CD4-positive, CD25-positive, alpha-beta regulatory T cell (primary cell): ENCODE measurements at regions not wholly inside any gene's neighbourhood (a gene's known extent, or its start where the extent isn't known, plus 50 kb on each side); places are given as distances from the start of the nearest gene placed in this dataset.

Experiments
- ATAC-seq, 2 donors: fragments of 150-1000 bp; cut with Tn5 transposase; one replicate each; pipeline ENCODE4 v1.10.0; 2021; ENCODE audit warnings: low read depth in 2 of 2, moderate number of reproducible peaks in 2 of 2, moderate library complexity in 1 of 2
- DNase-seq, 3 donors: peaks; one replicate each; pipeline versions ENCODE4 v3.0.0 to v3.0.0-alpha.2; 2012 to 2022; ENCODE audit warnings: mixed read lengths in 1 of 3
- H3K27ac ChIP-seq: one replicate; pipeline ENCODE4 v1.7.0; 2013; ENCODE audit warnings: mild to moderate bottlenecking, low read length; ENCODE audit not compliant: insufficient read depth, poor library complexity, severe bottlenecking
- H3K27me3 ChIP-seq: one replicate; pipeline ENCODE4 v1.7.0; 2013; ENCODE audit warnings: low read length; ENCODE audit not compliant: control insufficient read depth, insufficient read depth
- H3K36me3 ChIP-seq: one replicate; pipeline ENCODE4 v1.7.0; 2013; ENCODE audit warnings: mild to moderate bottlenecking, low read length, moderate library complexity; ENCODE audit not compliant: control insufficient read depth, insufficient read depth
- H3K4me1 ChIP-seq: 2 replicates; pipeline ENCODE4 v1.7.0; 2013; ENCODE audit warnings: mild to moderate bottlenecking, low read length; ENCODE audit not compliant: insufficient read depth, control insufficient read depth, poor library complexity, severe bottlenecking
- H3K4me3 ChIP-seq: one replicate; pipeline ENCODE4 v1.7.0; 2013; ENCODE audit warnings: low read depth, mild to moderate bottlenecking, low read length, moderate library complexity
- H3K9me3 ChIP-seq, 2 experiments: 1 replicate in 1 of 2; 2 replicates in 1 of 2; pipeline ENCODE4 v1.7.0; 2013; ENCODE audit warnings: low read length in 2 of 2, mild to moderate bottlenecking in 1 of 2, moderate library complexity in 1 of 2; ENCODE audit not compliant: control insufficient read depth in 2 of 2
- H3K27ac Mint-ChIP-seq, 3 donors: one replicate each; pipeline ENCODE4 v1.8.0; 2020 to 2022; ENCODE audit warnings: mild to moderate bottlenecking in 3 of 3, mixed read lengths in 3 of 3, moderate library complexity in 2 of 3
- H3K27me3 Mint-ChIP-seq: one replicate; pipeline ENCODE4 v1.8.0; 2022; ENCODE audit warnings: mild to moderate bottlenecking, mixed read lengths
- H3K36me3 Mint-ChIP-seq: one replicate; pipeline ENCODE4 v1.8.0; 2020; ENCODE audit warnings: mixed read lengths
- H3K4me1 Mint-ChIP-seq, 4 donors: one replicate each; pipeline ENCODE4 v1.8.0; 2020 to 2022; ENCODE audit warnings: mixed read lengths in 4 of 4, mild to moderate bottlenecking in 1 of 4
- H3K4me3 Mint-ChIP-seq, 4 donors: one replicate each; pipeline ENCODE4 v1.8.0; 2020 to 2022; ENCODE audit warnings: mild to moderate bottlenecking in 4 of 4, mixed read lengths in 4 of 4, moderate library complexity in 3 of 4
- H3K9me3 Mint-ChIP-seq, 7 donors: one replicate each; pipeline ENCODE4 v1.8.0; 2020 to 2022; ENCODE audit warnings: mixed read lengths in 7 of 7, mild to moderate bottlenecking in 3 of 7, moderate library complexity in 2 of 7

DNA sequence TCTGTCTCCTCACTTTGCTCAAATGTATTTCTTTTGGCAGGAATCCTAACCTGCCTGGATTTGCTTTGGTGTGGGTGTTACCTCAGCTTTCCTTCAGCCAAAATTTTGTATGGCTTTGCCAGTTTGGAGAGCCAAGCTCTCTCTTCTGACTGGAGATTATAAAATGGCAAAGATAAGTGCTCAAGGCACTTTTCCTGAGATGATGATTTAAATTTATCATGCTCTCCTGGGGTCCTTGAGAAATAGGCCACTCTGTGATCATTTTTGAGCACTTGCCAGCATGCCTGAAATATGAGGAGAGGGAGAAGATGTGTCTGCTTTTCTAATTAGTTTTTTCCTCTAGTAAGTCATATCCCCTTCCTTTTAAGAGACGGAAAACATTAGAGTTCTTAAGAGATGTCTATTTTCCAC, 683.0 kb downstream of the SLC4A3 start:
- no peak overlapping the region for H3K27ac ChIP-seq
- Mint-ChIP-seq H3K4me1 (no peaks in the 10 kb centered on the region), H3K9me3 (peaks cover 0 to 6% (median 1%) of the 10 kb centered on the region in 7 donors), H3K36me3 (no peaks in the 10 kb centered on the region), H3K4me3 (no peak overlapping the region), H3K27me3 (no peaks in the 10 kb centered on the region), H3K27ac (no peak overlapping the region)
- H3K4me3 ChIP-seq, result no peak overlapping the region
- H3K9me3 ChIP-seq, result no peaks in the 10 kb centered on the region
- H3K4me1 ChIP-seq, result no peaks in the 10 kb centered on the region
- no peaks in the 10 kb centered on the region for H3K36me3 ChIP-seq
- H3K27me3 ChIP-seq, result no peaks in the 10 kb centered on the region
- DNase-seq, result no peak
- ATAC-seq, result no peak

DNA sequence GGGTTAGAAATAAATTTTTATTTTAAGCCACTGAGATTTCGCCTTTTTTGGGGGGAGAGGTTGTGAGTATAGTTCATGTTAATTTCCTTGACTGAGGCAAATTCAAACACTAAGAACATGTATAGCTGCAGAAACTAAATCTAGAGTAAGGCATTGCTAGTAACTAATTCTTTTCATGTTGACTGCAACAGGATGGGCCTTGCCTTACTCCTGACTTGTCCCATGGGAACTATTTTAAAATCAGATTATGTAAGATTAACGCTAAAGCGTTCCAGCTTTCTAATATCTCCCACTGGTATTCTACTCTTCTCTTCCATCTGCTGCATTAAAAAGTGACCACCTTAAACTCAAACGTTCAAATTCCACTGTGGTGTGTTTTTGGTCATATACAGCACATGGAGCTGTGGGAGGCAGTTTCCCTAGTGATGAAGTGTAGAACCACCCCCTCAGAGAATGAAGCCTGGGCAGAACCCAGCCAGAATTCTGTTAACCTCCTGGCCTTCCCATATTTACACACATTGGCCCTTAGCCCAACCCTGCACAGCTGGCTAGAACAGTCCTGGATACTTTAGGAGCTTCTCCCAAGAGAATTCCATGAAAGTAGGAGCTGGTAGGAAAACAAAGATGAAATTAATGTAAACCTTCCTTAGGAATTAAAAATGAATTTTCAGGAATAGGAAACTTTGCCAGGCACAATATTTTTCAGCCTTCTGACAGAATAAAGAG, 687.8 kb downstream of the SLC4A3 start:
- Mint-ChIP-seq H3K9me3 (peaks cover 0 to 8% (median 1%) of the 10 kb centered on the region in 7 donors), H3K4me1 (no peaks in the 10 kb centered on the region), H3K27ac (no peak overlapping the region), H3K27me3 (no peaks in the 10 kb centered on the region), H3K36me3 (no peaks in the 10 kb centered on the region), H3K4me3 (no peak overlapping the region)
- Histone ChIP-seq H3K4me1 (no peaks in the 10 kb centered on the region), H3K36me3 (no peaks in the 10 kb centered on the region), H3K27me3 (no peaks in the 10 kb centered on the region), H3K9me3 (no peaks in the 10 kb centered on the region), H3K4me3 (no peak overlapping the region), H3K27ac (no peak overlapping the region)
- no peak for ATAC-seq
- DNase-seq, result no peak

DNA sequence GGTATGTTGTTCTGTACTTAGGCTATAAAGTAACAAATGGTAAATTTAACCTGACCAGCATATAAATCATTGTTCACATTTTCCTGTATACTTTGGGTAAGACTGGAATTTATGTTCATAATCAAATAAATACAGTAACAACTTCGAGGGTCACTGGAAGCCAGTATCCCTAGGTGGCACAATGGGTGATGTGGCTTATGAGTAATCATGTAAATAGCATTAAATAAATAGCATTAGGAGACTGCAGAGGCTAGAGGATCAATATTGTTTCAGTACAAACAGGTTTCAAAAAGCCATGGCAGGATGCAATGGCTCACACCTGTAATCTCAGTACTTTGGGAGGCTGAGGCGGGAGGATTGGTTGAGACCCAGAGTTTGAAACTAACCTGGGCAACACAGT, 690.6 kb downstream of the SLC4A3 start:
- ATAC-seq (no peak), DNase-seq (no peak)
- H3K9me3 Mint-ChIP-seq, result peaks cover 0 to 8% (median 5%) of the 10 kb centered on the region in 7 donors
- no peak overlapping the region for H3K27ac Mint-ChIP-seq
- no peaks in the 10 kb centered on the region for H3K4me1 Mint-ChIP-seq
- Histone ChIP-seq H3K4me3 (no peak overlapping the region), H3K9me3 (no peaks in the 10 kb centered on the region), H3K36me3 (no peaks in the 10 kb centered on the region), H3K27ac (no peak overlapping the region), H3K4me1 (no peaks in the 10 kb centered on the region), H3K27me3 (no peaks in the 10 kb centered on the region)
- H3K36me3 Mint-ChIP-seq, result no peaks in the 10 kb centered on the region
- H3K4me3 Mint-ChIP-seq, result no peak overlapping the region
- H3K27me3 Mint-ChIP-seq, result no peaks in the 10 kb centered on the region

DNA sequence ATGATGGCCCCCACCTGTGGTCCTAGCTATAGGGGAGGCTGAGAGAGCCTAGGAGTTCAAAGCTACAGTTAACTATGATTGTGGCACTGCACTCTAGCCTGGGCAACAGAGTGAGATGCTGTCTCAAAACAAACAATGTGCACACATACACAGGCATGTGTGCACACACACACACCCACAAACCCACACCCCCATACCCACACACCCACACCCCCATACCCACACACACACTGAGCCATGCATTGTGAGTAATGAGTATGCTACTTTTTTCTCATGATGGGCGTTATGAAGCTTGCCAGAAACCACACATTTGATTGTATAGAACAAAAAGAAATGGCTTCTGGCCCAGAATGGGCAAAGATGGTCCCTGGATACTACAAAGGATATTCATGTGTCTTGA, 691.1 kb downstream of the SLC4A3 start:
- no peak overlapping the region for H3K27ac Mint-ChIP-seq
- peaks cover 0 to 8% (median 5%) of the 10 kb centered on the region in 7 donors for H3K9me3 Mint-ChIP-seq
- Histone ChIP-seq H3K4me1 (no peaks in the 10 kb centered on the region), H3K36me3 (no peaks in the 10 kb centered on the region), H3K9me3 (no peaks in the 10 kb centered on the region), H3K4me3 (no peak overlapping the region), H3K27ac (no peak overlapping the region), H3K27me3 (no peaks in the 10 kb centered on the region)
- no peaks in the 10 kb centered on the region for H3K36me3 Mint-ChIP-seq
- no peaks in the 10 kb centered on the region for H3K27me3 Mint-ChIP-seq
- H3K4me3 Mint-ChIP-seq, result no peak overlapping the region
- H3K4me1 Mint-ChIP-seq, result no peaks in the 10 kb centered on the region
- no peak for DNase-seq
- no peak for ATAC-seq

DNA sequence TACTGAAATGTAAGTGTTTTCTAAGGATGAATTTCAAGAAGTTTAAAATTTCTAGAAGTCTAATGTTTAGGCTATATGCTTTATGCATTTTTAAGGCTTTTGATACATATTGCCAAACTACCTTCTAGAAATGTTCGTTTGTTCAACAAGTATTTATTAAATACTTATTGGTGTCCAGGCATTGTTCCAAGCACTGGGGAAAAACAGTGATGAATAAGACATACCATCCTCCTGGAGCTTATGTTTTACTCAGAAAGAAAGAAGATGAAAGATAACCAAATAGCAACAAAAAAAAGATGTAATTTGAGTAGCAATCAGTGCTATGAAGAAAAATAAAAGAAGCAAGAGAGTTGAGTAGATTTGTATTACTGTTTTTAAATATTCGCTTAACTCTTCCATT, 692.9 kb downstream of the SLC4A3 start:
- H3K27ac Mint-ChIP-seq, result no peak overlapping the region
- no peaks in the 10 kb centered on the region for H3K27me3 Mint-ChIP-seq
- peaks cover 0 to 13% (median 5%) of the 10 kb centered on the region in 7 donors for H3K9me3 Mint-ChIP-seq
- no peaks in the 10 kb centered on the region for H3K4me1 ChIP-seq
- no peak for ATAC-seq
- no peak overlapping the region for H3K27ac ChIP-seq
- H3K9me3 ChIP-seq, result no peaks in the 10 kb centered on the region
- no peaks in the 10 kb centered on the region for H3K27me3 ChIP-seq
- no peak for DNase-seq
- H3K36me3 ChIP-seq, result no peaks in the 10 kb centered on the region
- no peak overlapping the region for H3K4me3 ChIP-seq
- no peaks in the 10 kb centered on the region for H3K36me3 Mint-ChIP-seq
- H3K4me1 Mint-ChIP-seq, result no peaks in the 10 kb centered on the region
- no peak overlapping the region for H3K4me3 Mint-ChIP-seq

DNA sequence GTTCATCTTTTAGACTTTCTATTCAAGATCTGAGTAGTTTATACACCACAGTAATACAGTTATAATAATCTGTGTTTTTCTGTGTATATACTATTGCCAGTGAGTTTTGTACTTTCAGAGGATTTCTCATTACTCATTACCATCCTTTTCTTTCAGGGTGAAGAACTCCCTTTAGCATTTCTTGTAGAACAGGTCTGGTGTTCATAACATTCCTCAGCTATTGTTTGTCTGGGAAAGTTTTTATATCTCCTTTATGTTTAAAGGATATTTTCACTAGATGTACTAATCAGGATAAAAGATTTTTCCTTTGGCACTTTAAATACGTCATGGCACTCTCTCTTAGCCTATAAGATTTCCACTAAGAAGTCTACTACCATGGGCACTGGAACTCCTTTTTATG, 705.5 kb downstream of the SLC4A3 start:
- Mint-ChIP-seq H3K4me3 (no peak overlapping the region), H3K27me3 (no peaks in the 10 kb centered on the region), H3K9me3 (peaks cover 0 to 34% (median 3%) of the 10 kb centered on the region in 7 donors), H3K36me3 (no peaks in the 10 kb centered on the region), H3K27ac (no peak overlapping the region), H3K4me1 (no peaks in the 10 kb centered on the region)
- no peaks in the 10 kb centered on the region for H3K9me3 ChIP-seq
- no peaks in the 10 kb centered on the region for H3K4me1 ChIP-seq
- ATAC-seq, result no peak
- no peak for DNase-seq
- H3K27ac ChIP-seq, result no peak overlapping the region
- H3K27me3 ChIP-seq, result no peaks in the 10 kb centered on the region
- H3K36me3 ChIP-seq, result no peaks in the 10 kb centered on the region
- no peak overlapping the region for H3K4me3 ChIP-seq

DNA sequence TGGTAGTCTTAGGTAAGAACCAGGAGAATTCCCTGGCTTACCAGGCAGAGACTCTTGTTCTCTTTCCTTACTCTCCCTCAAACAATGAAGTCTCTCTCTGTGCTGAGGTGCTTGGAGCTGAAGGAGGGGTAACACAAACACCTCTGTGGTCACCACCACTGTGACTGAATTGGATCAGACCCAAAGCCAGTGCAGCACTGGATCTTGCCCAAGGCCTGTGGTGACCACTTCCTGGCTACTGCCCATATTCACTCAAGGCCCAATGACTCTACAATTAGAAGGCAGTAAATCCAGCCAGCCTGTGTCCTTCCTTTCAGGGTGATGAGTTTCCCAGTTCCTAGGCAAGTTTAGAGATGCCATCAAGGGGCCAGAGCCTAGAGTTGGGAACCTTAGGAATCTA, 706.8 kb downstream of the SLC4A3 start:
- Histone ChIP-seq H3K4me3 (no peak overlapping the region), H3K27ac (no peak overlapping the region), H3K9me3 (no peaks in the 10 kb centered on the region), H3K4me1 (no peaks in the 10 kb centered on the region), H3K36me3 (no peaks in the 10 kb centered on the region), H3K27me3 (no peaks in the 10 kb centered on the region)
- H3K9me3 Mint-ChIP-seq, result peaks cover 0 to 32% (median 3%) of the 10 kb centered on the region in 7 donors
- H3K36me3 Mint-ChIP-seq, result no peaks in the 10 kb centered on the region
- no peak overlapping the region for H3K4me3 Mint-ChIP-seq
- no peak for DNase-seq
- H3K4me1 Mint-ChIP-seq, result no peaks in the 10 kb centered on the region
- ATAC-seq, result no peak
- H3K27ac Mint-ChIP-seq, result no peak overlapping the region
- H3K27me3 Mint-ChIP-seq, result no peaks in the 10 kb centered on the region

DNA sequence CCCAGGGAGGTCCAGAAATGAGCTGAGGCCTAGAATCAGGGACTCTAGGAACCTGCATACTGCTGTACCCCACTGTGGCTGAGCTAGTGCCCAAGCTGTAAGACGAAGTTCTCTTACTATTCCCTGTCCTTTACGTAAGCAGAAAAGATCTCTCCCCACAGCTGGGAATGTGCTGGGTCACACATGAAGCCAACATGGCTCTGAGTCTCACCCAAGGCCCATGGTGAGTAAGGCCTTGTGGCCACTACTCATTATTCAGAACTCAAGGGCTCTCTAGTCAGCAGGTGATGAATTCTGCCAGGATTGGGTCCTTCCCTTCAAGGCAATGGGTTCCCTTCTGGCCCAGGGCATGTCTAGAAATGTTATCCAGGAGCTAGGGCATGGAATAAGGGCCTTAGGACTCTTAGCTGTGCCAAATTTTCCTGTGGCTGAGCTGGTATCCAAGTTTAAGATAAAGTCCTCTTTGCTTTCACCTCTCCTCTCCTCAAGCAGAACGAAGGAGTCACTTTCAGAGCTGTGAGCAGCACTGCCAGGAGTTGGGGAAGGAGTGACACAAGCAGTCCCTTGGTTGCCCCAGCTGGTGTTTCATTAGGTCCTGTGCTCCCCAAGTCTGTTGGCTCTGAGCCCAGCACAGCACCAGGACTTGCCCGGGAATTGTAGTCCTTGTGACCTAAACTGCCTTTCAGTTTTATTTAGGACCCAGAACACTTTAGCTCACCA, 707.6 kb downstream of the SLC4A3 start:
- peaks cover 0 to 25% (median 3%) of the 10 kb centered on the region in 7 donors for H3K9me3 Mint-ChIP-seq
- no peaks in the 10 kb centered on the region for H3K27me3 Mint-ChIP-seq
- no peaks in the 10 kb centered on the region for H3K4me1 ChIP-seq
- H3K9me3 ChIP-seq, result no peaks in the 10 kb centered on the region
- no peak overlapping the region for H3K27ac Mint-ChIP-seq
- H3K4me3 ChIP-seq, result no peak overlapping the region
- H3K36me3 ChIP-seq, result no peaks in the 10 kb centered on the region
- DNase-seq, result no peak
- no peaks in the 10 kb centered on the region for H3K27me3 ChIP-seq
- H3K4me3 Mint-ChIP-seq, result no peak overlapping the region
- no peak overlapping the region for H3K27ac ChIP-seq
- H3K4me1 Mint-ChIP-seq, result no peaks in the 10 kb centered on the region
- H3K36me3 Mint-ChIP-seq, result no peaks in the 10 kb centered on the region
- no peak for ATAC-seq
